Activated CD8-positive, alpha-beta memory T cell treated with anti-CD3 and anti-CD28 coated beads for 1 hour (primary cell): ENCODE measurements at regions not wholly inside any gene's neighbourhood (a gene's known extent, or its start where the extent isn't known, plus 50 kb on each side); places are given as distances from the start of the nearest gene placed in this dataset.

Experiments used
- DNase-seq, 2 donors: peaks; one replicate each; pipeline ENCODE4 v3.0.0-alpha.2; 2020; ENCODE audit warnings: low read depth in 1 of 2; ENCODE audit errors: extremely low read depth in 1 of 2

DNA sequence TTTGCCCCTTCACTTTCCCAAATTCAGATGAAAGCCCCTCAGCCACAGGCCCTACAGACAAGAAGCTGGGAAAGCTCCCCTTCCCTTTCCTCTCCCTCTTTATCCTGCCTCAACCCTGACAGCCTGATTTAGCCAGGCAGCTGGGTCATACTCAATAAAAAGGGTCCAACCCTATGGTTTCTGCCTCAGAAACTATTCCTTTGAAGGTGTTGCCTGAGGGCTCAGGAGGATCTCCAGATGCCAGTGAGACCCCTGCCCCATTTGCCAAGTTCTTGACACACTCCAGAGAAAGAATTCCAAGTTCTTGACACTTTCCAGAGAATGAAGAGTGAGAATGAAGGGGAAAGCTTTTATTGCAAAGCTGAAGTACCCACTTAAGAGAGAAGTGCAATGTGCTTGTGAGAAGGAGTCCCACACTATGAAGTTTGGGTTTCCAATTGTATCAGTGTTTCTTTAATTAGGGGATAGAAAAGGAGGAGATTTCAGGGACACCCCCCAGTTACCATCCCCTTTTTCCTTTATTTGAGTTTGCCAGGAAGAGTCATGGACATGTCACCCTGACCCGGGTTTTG, 576.2 kb downstream of the METTL4 start:
- no peak for DNase-seq

DNA sequence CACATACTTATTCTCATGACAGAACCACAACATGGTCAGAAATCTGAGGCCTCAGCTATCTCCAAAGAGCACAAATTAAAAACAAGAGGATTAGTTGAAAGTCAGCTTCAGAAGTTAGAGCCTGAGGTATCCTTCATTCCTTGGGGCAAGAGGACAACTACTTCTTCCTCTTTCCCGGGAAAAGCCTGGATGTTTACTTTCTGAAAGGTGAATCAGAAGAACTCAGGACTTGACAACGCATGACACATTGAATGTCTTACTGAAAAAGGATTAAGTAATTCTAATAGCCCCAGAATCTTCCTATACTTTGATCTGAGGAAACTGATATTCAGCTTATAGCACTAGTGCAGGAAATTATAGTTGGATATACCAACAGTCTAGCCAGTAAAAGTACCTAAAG, 573.2 kb downstream of the METTL4 start:
- no peak for DNase-seq

DNA sequence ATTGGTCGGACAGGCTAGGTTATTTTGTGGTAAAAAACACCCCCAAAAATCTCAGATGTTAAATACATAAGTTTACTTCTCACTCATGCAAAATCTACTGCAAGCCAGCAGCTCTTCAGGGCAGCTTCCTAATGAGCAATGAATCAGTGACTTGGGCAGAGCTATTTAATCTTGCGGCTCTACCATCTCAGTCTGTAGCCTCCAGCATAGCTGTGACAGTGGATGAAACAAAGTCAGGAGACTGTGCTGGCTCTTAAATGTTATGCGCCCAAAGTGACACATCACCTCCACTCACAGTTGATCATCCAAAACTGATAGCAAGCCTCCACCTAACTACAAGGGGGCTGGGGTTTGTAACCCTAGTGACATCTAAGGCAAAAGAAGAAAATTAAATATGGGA, 571.9 kb downstream of the METTL4 start:
- no peak for DNase-seq

- DNase-seq: no peak
These were observed 569.2 kb downstream of the METTL4 start for GRCh38 chr18:2002151-2002550.

DNA sequence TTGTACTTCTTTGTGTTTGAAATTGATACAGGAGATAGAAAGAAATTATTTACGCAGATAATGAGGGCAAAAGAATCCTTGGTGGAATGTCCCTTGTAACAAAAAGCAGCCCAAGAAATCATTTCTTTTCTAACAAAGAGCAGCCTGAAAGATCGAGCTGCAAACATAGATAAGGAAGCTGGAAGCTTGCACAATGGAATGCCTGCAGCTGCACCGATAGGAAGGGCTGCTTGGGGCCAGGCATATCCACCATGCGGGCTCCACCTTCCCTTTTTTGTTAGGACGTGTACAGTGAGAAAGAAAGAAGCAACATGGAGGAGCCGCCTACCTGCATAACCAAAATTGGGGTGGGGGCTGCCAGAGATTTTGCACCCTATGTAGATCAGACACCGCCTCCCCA, 568.7 kb downstream of the METTL4 start:
- no peak for DNase-seq

DNA sequence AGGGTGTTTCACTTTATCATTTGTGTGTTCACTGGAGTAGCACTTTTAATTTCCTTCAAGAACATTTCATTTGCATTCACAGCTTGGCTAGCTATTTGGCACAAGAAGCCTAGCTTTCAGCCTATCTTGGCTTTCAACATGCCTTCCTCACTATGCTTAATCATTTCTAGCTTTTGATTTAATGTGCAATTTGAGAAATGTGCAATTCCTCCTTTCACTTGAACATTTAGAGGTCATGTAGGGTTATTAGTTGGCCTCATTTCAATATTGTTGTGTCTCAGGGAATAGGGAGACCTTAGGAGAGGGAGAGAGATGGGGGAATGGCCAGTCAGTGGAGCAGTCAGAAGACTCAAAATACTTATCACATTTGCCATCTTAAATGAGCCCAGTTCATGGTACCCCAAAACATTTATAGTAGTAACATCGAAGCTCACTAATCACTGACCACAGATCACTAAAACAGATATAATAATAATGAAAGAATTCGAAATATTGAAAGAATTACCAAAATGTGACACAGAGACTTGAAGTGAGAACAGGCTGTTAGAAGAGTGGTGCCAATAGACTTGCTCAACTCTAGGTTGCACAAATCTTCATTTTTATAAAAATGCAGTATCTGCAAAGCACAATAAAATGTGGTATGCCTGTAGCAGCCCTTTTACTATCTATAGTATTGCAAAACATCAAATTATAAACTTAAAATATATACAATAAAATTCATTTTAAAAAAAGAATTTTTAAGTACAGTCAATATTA, 561.2 kb downstream of the METTL4 start:
- DNase-seq: no peak

DNA sequence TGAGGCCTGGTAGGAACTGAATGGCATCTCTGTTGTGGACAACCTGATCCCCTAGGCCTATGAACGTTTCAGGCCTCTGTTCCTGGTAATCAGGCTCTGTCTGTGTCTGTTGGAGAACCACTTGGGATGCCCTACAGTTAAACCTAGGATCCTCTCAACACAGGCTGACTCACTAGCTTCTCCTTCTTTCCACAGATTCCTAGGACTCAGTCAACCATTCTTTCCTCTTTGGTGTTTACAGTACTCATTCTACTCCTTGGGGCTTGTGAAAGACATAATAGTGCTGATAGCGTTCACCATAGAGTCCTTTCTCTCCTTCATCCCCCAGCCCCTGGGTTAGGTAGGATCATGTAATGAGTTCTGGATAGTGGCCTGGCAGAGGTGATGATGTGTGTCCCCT, 544.3 kb downstream of the METTL4 start:
- DNase-seq: no peak

- no peak for DNase-seq
These were observed 543.5 kb downstream of the METTL4 start for GRCh38 chr18:2027756-2028155.

DNA sequence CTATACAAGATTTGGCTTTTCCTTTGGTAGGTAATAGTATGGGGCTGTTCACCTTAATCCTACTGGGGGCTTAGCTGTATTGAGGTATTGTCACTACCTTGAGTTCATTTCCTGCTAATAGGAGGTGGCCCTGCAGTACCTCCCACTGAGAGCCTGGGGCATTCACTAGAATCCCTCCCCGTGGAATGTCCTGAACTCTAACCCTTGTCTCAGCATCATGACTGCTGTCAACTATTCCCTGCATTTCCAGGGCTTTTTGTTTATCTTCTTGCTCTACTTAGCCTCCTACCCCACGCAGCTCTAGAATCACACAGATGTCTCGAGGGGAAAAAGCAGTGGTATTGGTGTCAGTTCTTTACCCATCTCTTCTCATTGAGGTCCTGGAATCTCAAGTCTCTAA, 542.3 kb downstream of the METTL4 start:
- DNase-seq: no peak

DNA sequence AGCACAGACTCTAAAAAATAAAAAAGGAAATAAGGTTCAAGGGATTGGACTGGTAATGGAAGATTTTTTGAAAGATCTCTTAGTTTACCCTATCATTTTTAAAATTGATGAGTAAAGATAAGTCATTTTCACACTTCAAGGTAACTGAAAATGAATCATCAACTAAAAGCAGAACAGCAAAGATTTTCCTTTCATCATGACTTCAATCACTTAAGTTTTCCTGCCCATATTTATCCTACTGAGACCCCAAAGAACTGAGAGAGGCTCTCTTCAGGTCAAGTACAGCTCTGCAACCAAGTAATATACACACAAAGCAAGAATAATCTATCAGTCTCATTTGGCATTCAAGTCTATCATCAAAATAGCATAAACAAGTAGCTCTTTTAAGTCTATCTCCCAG, 540.7 kb downstream of the METTL4 start:
- no peak for DNase-seq

DNA sequence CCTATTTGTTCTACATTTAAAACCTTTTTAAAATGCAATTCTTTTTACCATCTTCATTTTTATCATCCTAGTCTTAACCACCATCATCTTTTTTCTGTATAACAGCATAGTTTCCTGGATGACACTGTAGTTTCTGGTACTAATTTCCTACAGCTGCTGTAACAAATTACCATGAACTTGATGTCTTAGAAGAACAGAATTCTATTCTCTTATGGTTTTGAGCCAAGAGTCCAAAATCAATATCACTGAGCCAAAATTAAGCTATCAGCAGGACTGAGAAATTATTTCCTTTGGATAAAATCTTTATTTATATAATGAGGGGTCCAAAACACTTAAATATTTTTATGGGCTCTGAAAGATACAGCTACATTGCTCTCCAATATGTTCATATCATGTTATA, 539.3 kb downstream of the METTL4 start:
- DNase-seq: no peak

DNA sequence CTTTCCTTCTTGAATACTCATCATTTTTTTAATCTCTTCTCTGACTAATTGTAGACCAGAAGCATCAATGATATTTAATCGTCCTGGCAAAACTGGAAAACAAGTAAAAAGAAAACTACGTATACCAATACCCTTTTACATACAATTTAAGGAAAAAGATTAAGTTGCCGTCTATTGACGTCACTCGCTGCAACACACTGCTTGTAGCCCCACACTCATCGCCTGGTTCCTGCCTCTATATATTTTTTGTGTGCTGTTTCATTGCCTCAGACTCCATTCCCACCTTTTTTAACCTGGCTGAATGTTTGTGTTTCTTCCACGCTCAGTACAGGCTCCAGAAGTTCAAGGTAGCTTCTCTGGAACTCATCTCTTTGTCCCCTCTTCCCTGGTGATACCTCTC, 536.2 kb downstream of the METTL4 start:
- no peak for DNase-seq

DNA sequence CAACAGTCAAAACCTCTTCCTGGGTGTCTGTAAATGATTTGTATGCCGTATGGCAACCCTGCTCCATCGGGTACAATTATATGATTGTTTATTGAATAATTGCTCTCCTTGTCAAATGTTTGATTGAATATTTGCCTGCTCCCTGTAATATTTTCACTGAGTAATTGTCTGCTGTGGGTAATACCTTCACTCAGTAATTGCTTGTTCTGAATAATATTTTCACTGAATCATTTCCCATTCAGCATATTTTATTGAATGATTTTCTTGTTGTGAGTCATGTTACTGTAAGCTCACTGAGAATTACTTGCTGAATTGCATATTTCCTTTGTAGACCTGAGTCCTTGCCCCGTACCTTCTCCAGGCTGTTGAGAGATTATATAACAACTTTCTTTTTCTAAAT, 535.2 kb downstream of the METTL4 start:
- no peak for DNase-seq

GRCh38 chr18:2040279-2040678, 531.0 kb downstream of the METTL4 start:
- no peak for DNase-seq

DNA sequence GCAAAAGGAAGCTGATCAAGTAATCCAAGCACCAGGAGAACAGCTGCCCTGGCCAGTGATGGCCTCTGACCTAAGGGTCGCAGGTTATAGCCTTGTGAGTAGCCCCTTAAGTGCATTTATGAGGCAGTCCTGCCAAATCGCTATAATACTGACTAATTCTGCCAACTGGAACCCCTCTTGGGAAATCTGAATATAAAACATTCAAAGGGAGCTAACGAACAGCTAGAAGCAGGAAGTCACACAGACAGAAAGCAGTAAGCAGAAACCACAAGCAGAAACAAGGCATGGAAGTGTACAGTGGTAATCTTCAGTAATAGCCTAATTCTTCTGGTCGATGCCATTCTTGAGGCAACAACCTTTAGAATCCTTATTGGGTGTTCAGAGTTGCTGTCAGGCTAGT, 521.3 kb downstream of the METTL4 start:
- no peak for DNase-seq

- no peak for DNase-seq
These were observed 520.6 kb downstream of the METTL4 start for GRCh38 chr18:2050702-2051201.

- no peak for DNase-seq
These were observed 517.7 kb downstream of the METTL4 start for GRCh38 chr18:2053490-2054089.

DNA sequence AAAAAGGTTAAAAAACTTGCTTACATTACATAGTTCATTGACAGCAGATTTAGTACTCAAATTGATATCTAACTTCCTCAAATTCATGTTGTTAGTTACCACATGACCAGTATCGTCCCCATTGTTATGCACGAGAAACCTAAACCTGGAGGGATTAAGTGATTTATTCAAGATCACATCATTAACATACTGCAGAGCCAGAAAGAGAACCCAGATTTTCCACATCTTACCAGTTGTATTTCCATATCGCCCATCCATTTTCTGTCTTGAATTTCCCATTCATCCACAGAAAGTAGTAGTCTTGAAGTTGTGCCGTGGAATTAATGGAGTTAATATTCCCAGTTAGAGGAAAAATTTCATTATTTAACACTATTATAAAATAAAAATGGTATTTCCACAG, 512.0 kb downstream of the METTL4 start:
- no peak for DNase-seq

- no peak for DNase-seq
These were observed 511.2 kb downstream of the METTL4 start for GRCh38 chr18:2060086-2060485.

DNA sequence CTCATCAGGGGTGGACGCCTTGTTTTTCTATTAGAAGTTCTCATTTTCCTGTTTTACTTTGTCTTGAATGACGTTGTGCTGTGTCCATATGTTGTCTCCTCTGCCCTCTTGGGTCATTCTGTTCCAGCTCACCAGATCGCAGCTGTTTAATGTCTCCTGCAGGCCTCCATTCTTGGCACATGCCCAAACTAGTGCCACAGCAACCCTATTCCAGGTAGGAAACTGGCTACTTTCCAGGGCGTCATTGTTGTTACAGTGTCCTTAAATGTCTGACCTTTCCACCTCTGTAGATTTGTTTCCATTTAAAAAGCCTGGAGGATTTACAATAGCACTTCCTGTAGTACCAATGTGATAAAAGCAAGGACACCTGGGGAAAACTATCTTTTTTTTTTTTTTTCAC, 500.7 kb downstream of the METTL4 start:
- no peak for DNase-seq

GRCh38 chr18:2075499-2075898, 495.8 kb downstream of the METTL4 start:
- no peak for DNase-seq

DNA sequence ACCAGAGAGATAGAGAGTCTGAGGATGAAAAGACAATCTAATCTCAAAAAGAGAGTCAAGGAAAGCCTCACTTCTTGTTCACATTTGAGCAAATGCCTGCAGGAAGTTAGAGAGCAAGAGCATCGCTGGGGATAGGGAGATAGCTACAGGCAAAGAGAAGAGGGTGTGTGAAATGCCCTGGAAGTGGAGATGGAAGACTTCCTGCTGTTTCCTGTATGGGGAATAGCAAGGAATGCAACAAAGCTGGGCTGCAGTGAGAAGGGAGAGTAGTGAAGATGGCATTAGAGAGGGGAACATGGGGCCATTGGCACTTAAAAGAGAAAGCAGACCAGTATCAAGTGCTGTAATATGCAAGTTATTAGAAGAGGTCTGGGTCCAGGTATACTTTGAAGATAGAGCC, 488.6 kb downstream of the METTL4 start:
- DNase-seq: no peak
